GM21619 (cell line): ENCODE measurements at regions not wholly inside any gene's neighbourhood (a gene's known extent, or its start where the extent isn't known, plus 50 kb on each side); places are given as distances from the start of the nearest gene placed in this dataset.
"Not testable (repeated sequence)": the region's sequence is repeated elsewhere in the genome, so short reads cannot be mapped to it uniquely, and the experiment has no call there.

Experiments
- ATAC-seq: cut with Tn5 transposase; IDR thresholded peaks from one replicate; pipeline ENCODE4 v1.9.1; 2021; ENCODE audit not compliant: unreplicated experiment

GRCh38 chr5:101664071-101664791 is 631.9 kb downstream of the SLCO4C1 start:
- ATAC-seq, result no peak

GRCh38 chr5:101663543-101663942 is 632.5 kb downstream of the SLCO4C1 start:
- no peak for ATAC-seq

GRCh38 chr5:101662263-101662662 is 633.8 kb downstream of the SLCO4C1 start:
- ATAC-seq, result no peak

- ATAC-seq, result no peak
These were observed 637.7 kb downstream of the SLCO4C1 start for GRCh38 chr5:101658433-101658832.

- ATAC-seq, result no peak
These were observed 642.1 kb downstream of the SLCO4C1 start for GRCh38 chr5:101653996-101654395.

GRCh38 chr5:101647861-101648260 is 648.2 kb downstream of the SLCO4C1 start:
- no peak for ATAC-seq

GRCh38 chr5:101643794-101644193 is 652.3 kb downstream of the SLCO4C1 start:
- no peak for ATAC-seq

- no peak for ATAC-seq
These were observed 658.5 kb downstream of the SLCO4C1 start for GRCh38 chr5:101637599-101637998.

GRCh38 chr5:101627770-101628169 is 668.3 kb downstream of the SLCO4C1 start:
- not testable (repeated sequence) for ATAC-seq

GRCh38 chr5:101626572-101626971 is 669.5 kb downstream of the SLCO4C1 start:
- ATAC-seq, result no peak

- no peak for ATAC-seq
These were observed 685.0 kb downstream of the SLCO4C1 start for GRCh38 chr5:101611039-101611438.

- no peak for ATAC-seq
These were observed 687.8 kb downstream of the SLCO4C1 start for GRCh38 chr5:101608322-101608721.

- peak; percentile 65 for ATAC-seq
These were observed 690.4 kb downstream of the SLCO4C1 start for GRCh38 chr5:101605700-101606099.

- no peak for ATAC-seq
These were observed 695.5 kb downstream of the SLCO4C1 start for GRCh38 chr5:101600614-101601013.

GRCh38 chr5:101590384-101590783 is 687.3 kb upstream of the ST8SIA4 start:
- ATAC-seq, result no peak

- no peak for ATAC-seq
These were observed 682.3 kb upstream of the ST8SIA4 start for GRCh38 chr5:101585366-101585765.

- no peak for ATAC-seq
These were observed 677.5 kb upstream of the ST8SIA4 start for GRCh38 chr5:101580591-101580990.

GRCh38 chr5:101574017-101574416 is 670.9 kb upstream of the ST8SIA4 start:
- ATAC-seq, result no peak

GRCh38 chr5:101561018-101561417 is 657.9 kb upstream of the ST8SIA4 start:
- ATAC-seq, result no peak

GRCh38 chr5:101543780-101544179 is 640.7 kb upstream of the ST8SIA4 start:
- ATAC-seq, result no peak

- ATAC-seq, result no peak
These were observed 636.2 kb upstream of the ST8SIA4 start for GRCh38 chr5:101539315-101539714.

- no peak for ATAC-seq
These were observed 632.5 kb upstream of the ST8SIA4 start for GRCh38 chr5:101535626-101536025.

GRCh38 chr5:101534491-101535110 is 631.5 kb upstream of the ST8SIA4 start:
- no peak for ATAC-seq
